Astrocyte (in vitro differentiated cells and primary cell): ENCODE measurements at regions not wholly inside any gene's neighbourhood (a gene's known extent, or its start where the extent isn't known, plus 50 kb on each side); places are given as distances from the start of the nearest gene placed in this dataset.

Source experiments
- EZH2 ChIP-seq: IDR thresholded peaks from 2 replicates; pipeline ENCODE4 v1.6.1; 2012; ENCODE audit warnings: mild to moderate bottlenecking, low read length, inconsistent platforms; ENCODE audit not compliant: insufficient read depth
- TF ChIP-seq, protein P1 (sequence below): IDR thresholded peaks from 2 replicates; pipeline ENCODE4 v1.5.1; 2011; ENCODE audit warnings: low read depth, mild to moderate bottlenecking, inconsistent platforms, low read length, moderate library complexity; ENCODE audit not compliant: insufficient read depth

DNA sequence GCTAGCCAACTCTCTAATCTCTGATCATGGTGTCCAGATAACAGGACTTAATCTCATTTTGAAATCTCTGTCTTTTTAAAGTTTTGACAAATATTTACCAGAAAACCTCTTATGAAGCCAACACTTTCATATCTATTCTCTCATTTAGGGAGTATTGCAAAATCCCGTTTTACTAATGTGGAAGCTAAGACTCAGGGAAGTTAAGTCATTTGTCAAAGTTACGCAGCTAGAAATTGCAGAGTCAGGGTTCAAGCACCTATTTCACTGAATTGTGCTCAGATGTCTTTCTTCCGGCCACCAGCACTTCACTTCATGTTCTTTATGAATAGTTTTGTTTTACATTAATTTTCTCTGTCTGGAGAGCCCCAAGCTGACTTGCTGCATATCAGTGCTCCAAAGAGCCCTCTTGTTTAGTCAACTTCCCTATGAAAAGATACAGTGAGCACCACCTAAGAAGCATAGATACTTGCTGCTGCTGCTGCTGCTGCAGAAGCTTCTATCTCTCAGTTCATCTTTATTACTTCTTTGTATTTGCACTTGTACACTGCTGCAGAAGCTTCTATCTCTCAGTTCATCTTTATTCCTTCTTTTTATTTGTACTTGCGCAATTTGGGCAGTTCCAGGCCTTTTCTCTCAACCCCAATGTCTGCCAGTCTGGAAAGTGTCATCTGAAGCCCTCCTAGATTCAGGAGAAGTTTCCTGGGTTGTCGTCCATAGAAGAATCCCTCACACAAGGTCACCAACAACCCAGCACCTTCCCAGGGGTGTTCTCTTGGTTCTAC, 329.7 kb downstream of the MAFB start:
- TF ChIP-seq, protein P1, sequence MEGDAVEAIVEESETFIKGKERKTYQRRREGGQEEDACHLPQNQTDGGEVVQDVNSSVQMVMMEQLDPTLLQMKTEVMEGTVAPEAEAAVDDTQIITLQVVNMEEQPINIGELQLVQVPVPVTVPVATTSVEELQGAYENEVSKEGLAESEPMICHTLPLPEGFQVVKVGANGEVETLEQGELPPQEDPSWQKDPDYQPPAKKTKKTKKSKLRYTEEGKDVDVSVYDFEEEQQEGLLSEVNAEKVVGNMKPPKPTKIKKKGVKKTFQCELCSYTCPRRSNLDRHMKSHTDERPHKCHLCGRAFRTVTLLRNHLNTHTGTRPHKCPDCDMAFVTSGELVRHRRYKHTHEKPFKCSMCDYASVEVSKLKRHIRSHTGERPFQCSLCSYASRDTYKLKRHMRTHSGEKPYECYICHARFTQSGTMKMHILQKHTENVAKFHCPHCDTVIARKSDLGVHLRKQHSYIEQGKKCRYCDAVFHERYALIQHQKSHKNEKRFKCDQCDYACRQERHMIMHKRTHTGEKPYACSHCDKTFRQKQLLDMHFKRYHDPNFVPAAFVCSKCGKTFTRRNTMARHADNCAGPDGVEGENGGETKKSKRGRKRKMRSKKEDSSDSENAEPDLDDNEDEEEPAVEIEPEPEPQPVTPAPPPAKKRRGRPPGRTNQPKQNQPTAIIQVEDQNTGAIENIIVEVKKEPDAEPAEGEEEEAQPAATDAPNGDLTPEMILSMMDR = no peak
- no peak for TF ChIP-seq EZH2
